LNCaP clone FGC (cell line): ENCODE measurements at regions not wholly inside any gene's neighbourhood (a gene's known extent, or its start where the extent isn't known, plus 50 kb on each side); places are given as distances from the start of the nearest gene placed in this dataset.

Experiments
- DNase-seq: peaks from one replicate; pipeline ENCODE4 v3.0.0-alpha.2; 2011; ENCODE audit warnings: low read depth
- H3K4me3 ChIP-seq: 2 replicates; pipeline ENCODE4 v1.5.1; 2011; ENCODE audit warnings: mild to moderate bottlenecking, low read depth, low read length, control low read depth
- CTCF ChIP-seq: IDR thresholded peaks from 2 replicates; pipeline ENCODE4 v1.5.1; 2012; ENCODE audit warnings: mild to moderate bottlenecking; ENCODE audit not compliant: control insufficient read depth, insufficient read depth; ENCODE audit errors: extremely low read depth

- no peak for TF ChIP-seq CTCF
- DNase-seq: no peak
- H3K4me3 ChIP-seq: no peak overlapping the region
Measured at GRCh38 chr18:10068766-10069567, 155.2 kb downstream of the VAPA start.

- no peak overlapping the region for H3K4me3 ChIP-seq
- TF ChIP-seq CTCF: no peak
- DNase-seq: no peak
Measured at GRCh38 chr18:10070561-10071000, 156.8 kb downstream of the VAPA start.

- no peak for DNase-seq
- no peak for TF ChIP-seq CTCF
- H3K4me3 ChIP-seq: no peak overlapping the region
Measured at GRCh38 chr18:10072671-10073175, 158.9 kb downstream of the VAPA start.

- no peak overlapping the region for H3K4me3 ChIP-seq
- no peak for DNase-seq
- no peak for TF ChIP-seq CTCF
Measured at GRCh38 chr18:10074110-10074509, 160.3 kb downstream of the VAPA start.

GRCh38 chr18:10074728-10075127 lies 160.9 kb downstream of the VAPA start:
- no peak for DNase-seq

GRCh38 chr18:10076502-10077030 lies 162.8 kb downstream of the VAPA start:
- DNase-seq: no peak
- TF ChIP-seq CTCF: no peak
- no peak overlapping the region for H3K4me3 ChIP-seq

More at GRCh38 chr18:10074728-10075127, 160.9 kb downstream of the VAPA start:
- H3K4me3 ChIP-seq: no peak overlapping the region
- no peak for TF ChIP-seq CTCF
